Neuronal stem cell (in vitro differentiated cells): ENCODE measurements at regions not wholly inside any gene's neighbourhood (a gene's known extent, or its start where the extent isn't known, plus 50 kb on each side); places are given as distances from the start of the nearest gene placed in this dataset.

ENCODE experiments used
- DNase-seq: peaks from one replicate; pipeline ENCODE4 v3.0.0-alpha.2; 2013; ENCODE audit warnings: low spot score
- H2AFZ ChIP-seq: one replicate; pipeline ENCODE4 v1.6.1; 2013; ENCODE audit warnings: mild to moderate bottlenecking, low read length, inconsistent platforms
- H2AK5ac ChIP-seq: 2 replicates; pipeline ENCODE4 v1.6.1; 2013; ENCODE audit warnings: low read depth, mild to moderate bottlenecking, inconsistent platforms, low read length, moderate library complexity, mixed read lengths
- H2BK120ac ChIP-seq: 2 replicates; pipeline ENCODE4 v1.6.1; 2013; ENCODE audit warnings: low read depth, mild to moderate bottlenecking, inconsistent platforms, low read length, moderate library complexity, mixed read lengths
- H2BK12ac ChIP-seq: one replicate; pipeline ENCODE4 v1.6.1; 2013; ENCODE audit warnings: low read length, inconsistent platforms
- H2BK15ac ChIP-seq: 2 replicates; pipeline ENCODE4 v1.6.1; 2013; ENCODE audit warnings: mild to moderate bottlenecking, low read length, inconsistent platforms, mixed read lengths
- H2BK5ac ChIP-seq: one replicate; pipeline ENCODE4 v1.6.1; 2013; ENCODE audit warnings: inconsistent platforms, mild to moderate bottlenecking, low read length, moderate library complexity
- H3K14ac ChIP-seq: one replicate; pipeline ENCODE4 v1.6.1; 2013; ENCODE audit warnings: low read length, inconsistent platforms
- H3K18ac ChIP-seq: 2 replicates; pipeline ENCODE4 v1.6.1; 2013; ENCODE audit warnings: low read length, inconsistent platforms
- H3K23ac ChIP-seq: 2 replicates; pipeline ENCODE4 v1.6.1; 2013; ENCODE audit warnings: low read depth, mild to moderate bottlenecking, mixed read lengths, low read length, inconsistent platforms; ENCODE audit not compliant: poor library complexity
- H3K27ac ChIP-seq: replicated peaks from 3 replicates; pipeline ENCODE4 v1.5.1; 2013; ENCODE audit warnings: low read length, inconsistent platforms
- H3K27me3 ChIP-seq, 3 experiments: 2 replicates each; pipeline ENCODE4 v1.6.1; 2013; ENCODE audit warnings: low read length in 3 of 3, mild to moderate bottlenecking in 2 of 3, inconsistent platforms in 1 of 3, low read depth in 1 of 3, mixed read lengths in 1 of 3, moderate library complexity in 1 of 3; ENCODE audit not compliant: control insufficient read depth in 3 of 3, insufficient read depth in 3 of 3
- H3K36me3 ChIP-seq, 2 donors: replicated peaks in 1 of 2; 2 replicates each; pipeline ENCODE4 v1.6.1; 2013; ENCODE audit warnings: low read length in 2 of 2; ENCODE audit not compliant: control insufficient read depth in 2 of 2, insufficient read depth in 2 of 2
- H3K4ac ChIP-seq: 2 replicates; pipeline ENCODE4 v1.6.1; 2013; ENCODE audit warnings: inconsistent platforms, mild to moderate bottlenecking, low read length, moderate library complexity
- H3K4me1 ChIP-seq, 2 donors: 1 replicate in 1 of 2; 2 replicates in 1 of 2; pipeline ENCODE4 v1.6.1; 2013; ENCODE audit warnings: low read length in 2 of 2, low read depth in 1 of 2; ENCODE audit not compliant: control insufficient read depth in 2 of 2, insufficient read depth in 1 of 2
- H3K4me2 ChIP-seq: one replicate; pipeline ENCODE4 v1.6.1; 2013; ENCODE audit warnings: mild to moderate bottlenecking, low read length, inconsistent platforms; ENCODE audit not compliant: insufficient read depth, poor library complexity, severe bottlenecking
- H3K4me3 ChIP-seq, 2 donors: 2 replicates each; pipeline ENCODE4 v1.5.1; 2013; ENCODE audit warnings: low read length in 2 of 2, mild to moderate bottlenecking in 2 of 2, inconsistent platforms in 1 of 2, moderate library complexity in 1 of 2
- H3K79me1 ChIP-seq: one replicate; pipeline ENCODE4 v1.6.1; 2013; ENCODE audit warnings: low read depth, mild to moderate bottlenecking, inconsistent platforms, low read length, moderate library complexity
- H3K9ac ChIP-seq: one replicate; pipeline ENCODE4 v1.6.1; 2013; ENCODE audit warnings: mild to moderate bottlenecking, low read depth, low read length, inconsistent platforms; ENCODE audit not compliant: poor library complexity
- H3K9me3 ChIP-seq, 2 donors: replicated peaks in 1 of 2; 2 replicates each; pipeline versions ENCODE3 to v1.6.1; 2013; ENCODE audit warnings: low read length in 2 of 2, mild to moderate bottlenecking in 2 of 2, inconsistent platforms in 1 of 2, low read depth in 1 of 2, mixed read lengths in 1 of 2, moderate library complexity in 1 of 2; ENCODE audit not compliant: control insufficient read depth in 2 of 2, insufficient read depth in 1 of 2
- H4K8ac ChIP-seq: one replicate; pipeline ENCODE4 v1.6.1; 2013; ENCODE audit warnings: low read depth, mild to moderate bottlenecking, inconsistent platforms, low read length, moderate library complexity
- H4K91ac ChIP-seq: one replicate; pipeline ENCODE4 v1.6.1; 2013; ENCODE audit warnings: low read length, low read depth, mild to moderate bottlenecking, inconsistent platforms; ENCODE audit not compliant: poor library complexity
- WGBS, 2 donors: extraction: QIAGEN DNeasy Blood & Tissue Kit; methylation state at CpG; one replicate each; pipeline ENCODE4 v1.1.7; 2013; ENCODE audit warnings: missing lambda C conversion rate in 2 of 2, mixed read lengths in 1 of 2; ENCODE audit not compliant: insufficient read length in 2 of 2, insufficient replicate concordance in 1 of 2; ENCODE audit errors: extremely low coverage in 2 of 2; 5-methylcytosine and 5-hydroxymethylcytosine counted together

DNA sequence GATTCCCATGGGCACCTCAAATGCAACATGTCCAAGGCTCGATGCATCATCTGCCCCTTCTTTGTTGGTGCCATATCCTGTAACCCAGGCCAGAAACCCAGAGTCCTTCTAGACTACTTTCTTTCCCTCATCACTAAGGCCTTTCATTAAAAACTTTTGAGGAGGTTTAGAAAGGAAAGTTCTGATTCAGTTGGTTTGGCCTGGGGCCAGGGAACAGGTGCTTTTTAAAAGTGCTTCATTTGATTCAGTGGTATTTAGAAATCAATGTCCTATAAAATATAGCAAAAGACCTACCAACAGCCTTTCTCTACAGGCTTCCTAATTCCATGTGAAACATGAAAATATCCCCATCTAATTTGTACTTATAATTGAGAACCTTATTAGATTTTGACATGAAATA, 341.9 kb upstream of the RORA start:
- Histone ChIP-seq H3K23ac (no peak overlapping the region), H4K91ac (no peak overlapping the region), H3K9me3 (peaks cover 0 to 2% of the 10 kb centered on the region in 2 donors), H2AK5ac (no peak overlapping the region), H3K27me3 (no peaks in the 10 kb centered on the region), H3K36me3 (no peaks in the 10 kb centered on the region), H2BK15ac (no peak overlapping the region), H3K14ac (no peak overlapping the region), H4K8ac (no peak overlapping the region), H3K4ac (no peak overlapping the region), H2BK5ac (no peak overlapping the region), H2BK12ac (no peak overlapping the region), H3K4me3 (no peak overlapping the region), H3K18ac (no peak overlapping the region), H3K79me1 (no peaks in the 10 kb centered on the region), H2BK120ac (no peak overlapping the region), H3K27ac (no peak overlapping the region), H3K4me1 (no peaks in the 10 kb centered on the region), H3K4me2 (no peak overlapping the region), H3K9ac (no peak overlapping the region), H2AFZ (no peak overlapping the region)
- DNase-seq, result no peak
- WGBS, 2 donors, result no CpG with 5 or more reads among the region's 1 CpG

DNA sequence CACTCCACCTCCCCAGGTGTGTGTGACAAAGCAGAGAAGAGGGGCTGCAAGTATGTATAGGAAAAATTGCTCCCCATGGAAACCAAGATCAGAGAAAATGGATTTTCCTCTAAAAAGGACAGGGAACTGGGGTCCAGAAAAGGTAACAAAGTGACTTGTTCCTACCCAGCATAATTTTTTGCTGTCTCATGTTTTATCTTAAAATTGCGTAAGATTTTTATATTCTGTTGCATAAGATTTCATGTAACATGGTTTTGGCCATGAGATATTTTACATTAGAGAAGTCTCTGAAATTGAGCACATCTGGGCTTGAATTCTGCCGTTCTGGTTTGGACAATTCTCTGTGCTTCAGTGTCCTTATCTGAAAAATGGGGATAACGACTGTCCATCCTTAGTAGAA, 335.7 kb upstream of the RORA start:
- Histone ChIP-seq H3K79me1 (no peaks in the 10 kb centered on the region), H3K4me1 (no peaks in the 10 kb centered on the region), H3K27me3 (no peaks in the 10 kb centered on the region), H3K4ac (no peak overlapping the region), H3K27ac (no peak overlapping the region), H4K8ac (no peak overlapping the region), H3K4me2 (no peak overlapping the region), H3K14ac (no peak overlapping the region), H3K23ac (no peak overlapping the region), H3K36me3 (no peaks in the 10 kb centered on the region), H4K91ac (no peak overlapping the region), H3K9me3 (no peaks in the 10 kb centered on the region), H2BK5ac (no peak overlapping the region), H3K4me3 (no peak overlapping the region), H2AFZ (no peak overlapping the region), H3K18ac (no peak overlapping the region), H2AK5ac (no peak overlapping the region), H3K9ac (no peak overlapping the region), H2BK15ac (no peak overlapping the region), H2BK12ac (no peak overlapping the region), H2BK120ac (no peak overlapping the region)
- DNase-seq, result no peak
- no CpG with 5 or more reads among the region's 3 CpGs for WGBS, 2 donors

DNA sequence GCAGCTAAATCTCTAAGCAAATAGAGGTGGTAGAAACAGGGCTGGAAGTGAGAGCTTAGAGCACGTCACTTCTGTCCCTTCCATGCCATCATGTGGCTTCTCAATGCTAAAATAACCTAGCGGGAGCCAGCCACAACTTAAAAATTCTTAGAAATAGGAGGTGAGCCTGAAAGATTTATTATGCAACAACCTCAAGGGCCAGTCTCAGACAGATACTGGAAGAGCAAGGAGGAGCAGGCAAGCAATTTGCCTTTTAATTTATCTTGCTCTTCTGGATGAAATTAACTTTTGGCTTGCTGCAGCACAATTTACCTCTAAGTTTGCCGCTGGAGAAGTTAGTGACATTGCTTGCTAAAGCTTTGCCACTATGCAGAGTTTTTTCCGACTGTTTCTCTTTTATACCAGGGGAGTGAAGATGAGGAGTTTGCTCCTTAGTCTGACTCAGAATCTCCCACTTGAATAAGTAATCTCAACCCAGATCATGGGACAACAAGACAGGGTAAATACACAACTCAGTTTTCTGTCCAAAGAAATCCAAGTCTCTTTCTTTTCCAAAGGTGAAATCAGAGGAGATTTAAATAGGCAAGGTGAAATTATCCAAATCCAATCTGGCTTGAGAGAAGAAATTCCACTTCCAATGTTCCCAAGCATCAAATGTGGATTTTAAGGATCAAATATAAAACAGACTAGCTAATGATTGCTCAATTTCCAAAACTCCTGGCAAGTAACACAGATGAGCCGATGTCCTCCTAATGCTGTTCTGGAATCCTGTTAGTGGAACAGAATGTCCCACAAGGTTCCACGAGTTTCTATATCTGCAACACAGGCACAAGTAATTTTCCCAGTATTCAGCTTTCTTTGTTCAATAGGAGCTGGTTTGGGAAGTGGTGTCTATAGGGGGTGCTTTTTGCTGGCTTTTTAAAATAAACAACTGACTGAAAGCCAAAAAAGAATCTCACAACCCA, 329.4 kb upstream of the RORA start:
- no peak overlapping the region for H3K4me2 ChIP-seq
- H3K27me3 ChIP-seq, result no peaks in the 10 kb centered on the region
- no peak overlapping the region for H2BK5ac ChIP-seq
- H2AK5ac ChIP-seq, result no peak overlapping the region
- H3K9me3 ChIP-seq, result no peaks in the 10 kb centered on the region
- H3K4me3 ChIP-seq, result no peak overlapping the region
- no peaks in the 10 kb centered on the region for H3K4me1 ChIP-seq
- no peak overlapping the region for H2AFZ ChIP-seq
- H3K23ac ChIP-seq, result no peak overlapping the region
- no peaks in the 10 kb centered on the region for H3K36me3 ChIP-seq
- H4K8ac ChIP-seq, result no peak overlapping the region
- WGBS, 2 donors, result no CpG with 5 or more reads among the region's 6 CpGs
- H2BK120ac ChIP-seq, result no peak overlapping the region
- no peak overlapping the region for H2BK12ac ChIP-seq
- no peaks in the 10 kb centered on the region for H3K79me1 ChIP-seq
- no peak overlapping the region for H3K18ac ChIP-seq
- H2BK15ac ChIP-seq, result no peak overlapping the region
- H3K4ac ChIP-seq, result no peak overlapping the region
- DNase-seq, result no peak
- no peak overlapping the region for H3K14ac ChIP-seq
- no peak overlapping the region for H3K27ac ChIP-seq
- no peak overlapping the region for H4K91ac ChIP-seq
- H3K9ac ChIP-seq, result no peak overlapping the region

DNA sequence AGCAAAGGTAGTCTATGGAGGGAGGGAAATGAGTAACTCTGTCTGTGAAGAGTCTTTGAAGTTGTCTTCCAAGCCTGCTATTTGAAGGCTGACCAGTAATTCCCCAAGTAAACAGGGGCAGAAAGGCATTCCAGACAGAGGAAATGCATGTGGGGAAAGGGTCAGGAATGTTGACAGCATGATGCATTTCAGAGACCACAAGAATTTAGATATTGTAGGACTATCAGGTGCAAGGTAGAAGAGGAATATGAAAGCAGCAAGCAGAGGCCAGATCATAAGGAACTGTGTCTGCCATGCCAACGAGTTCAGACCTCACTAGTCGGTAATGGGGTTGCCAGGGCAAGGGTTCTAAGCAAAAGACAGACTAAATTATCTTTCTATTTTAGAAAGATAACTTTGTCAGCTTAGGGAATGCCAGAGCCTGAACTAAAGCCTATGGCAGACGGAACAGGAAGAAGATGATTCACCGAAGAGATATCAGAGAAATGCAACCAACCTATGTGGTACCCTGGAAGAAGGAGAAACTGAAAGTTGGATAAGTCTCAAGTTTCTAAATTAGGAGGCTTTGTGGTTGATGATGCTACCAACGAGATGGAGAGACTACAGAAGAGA, 327.0 kb upstream of the RORA start:
- Histone ChIP-seq H2AFZ (no peak overlapping the region), H3K9ac (no peak overlapping the region), H3K23ac (no peak overlapping the region), H3K4ac (no peak overlapping the region), H4K91ac (no peak overlapping the region), H3K27ac (no peak overlapping the region), H2BK120ac (no peak overlapping the region), H2AK5ac (no peak overlapping the region), H3K4me2 (no peak overlapping the region), H3K27me3 (no peaks in the 10 kb centered on the region), H4K8ac (no peak overlapping the region), H3K4me3 (no peak overlapping the region), H3K36me3 (no peaks in the 10 kb centered on the region), H3K18ac (no peak overlapping the region), H3K79me1 (no peaks in the 10 kb centered on the region), H2BK5ac (no peak overlapping the region), H2BK12ac (no peak overlapping the region), H3K14ac (no peak overlapping the region), H3K9me3 (no peaks in the 10 kb centered on the region), H2BK15ac (no peak overlapping the region), H3K4me1 (no peaks in the 10 kb centered on the region)
- no peak for DNase-seq
- WGBS, 2 donors, result no CpG with 5 or more reads among the region's 5 CpGs
